ENCODE measurements at regions not wholly inside any gene's neighbourhood (a gene's known extent, or its start where the extent isn't known, plus 50 kb on each side); places are given as distances from the start of the nearest gene placed in this dataset.

DNA sequence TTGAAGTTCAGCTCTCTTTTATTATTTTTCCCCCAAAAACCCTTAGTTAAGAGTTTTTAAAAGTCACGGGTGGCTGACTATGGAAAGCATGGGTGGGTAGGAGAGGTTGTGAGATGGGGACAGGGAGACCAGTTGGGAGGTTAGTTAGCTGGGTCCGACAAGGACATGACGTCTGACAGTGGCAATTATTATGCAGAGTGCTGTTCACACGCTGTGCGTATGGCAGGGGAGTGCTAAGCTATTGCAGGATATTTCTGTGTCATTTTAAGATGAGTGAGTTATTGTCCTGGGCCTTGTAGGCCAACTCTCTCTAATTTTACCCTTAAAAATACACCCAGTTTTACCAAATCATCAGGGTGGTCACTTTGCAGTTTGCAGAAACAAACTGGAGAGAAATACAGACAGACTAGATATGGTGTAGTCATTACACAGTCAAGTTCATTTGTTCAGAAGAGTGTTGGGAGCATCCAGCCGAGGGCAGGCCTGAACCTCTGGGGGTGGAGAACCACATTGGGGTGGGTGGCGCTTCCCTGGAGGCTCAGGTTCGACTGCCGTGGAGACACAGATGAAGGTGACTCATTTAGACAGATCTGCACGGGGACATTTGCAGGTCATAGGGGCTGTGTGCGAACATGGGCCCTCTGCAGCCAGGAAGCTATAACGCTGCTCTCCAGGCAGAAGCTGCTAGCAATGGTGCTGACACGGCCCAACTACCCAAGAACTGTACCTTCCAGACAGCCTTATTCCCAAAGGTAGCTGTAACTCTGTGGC, 307.6 kb downstream of the QKI start:
- 88% methylated on average over 13 of the region's 13 CpGs for WGBS
- no peaks in the 10 kb centered on the region for H3K27me3 ChIP-seq
- intact Hi-C loops (cut with DNase I), result no loop called here
- H3K9me3 ChIP-seq, result no peaks in the 10 kb centered on the region
- DNase-seq (ENCODE audit: extremely low spot score), result no peak
- H3K4me3 ChIP-seq, result no peak overlapping the region
- H3K27ac ChIP-seq (replicated peaks in 1 of 4), result no peak overlapping the region
- no peaks in the 10 kb centered on the region for H3K4me1 ChIP-seq
- no peak for TF ChIP-seq POLR2A (IDR thresholded peaks at IDR 0.05; ENCODE audit: low read depth)
- no peak for TF ChIP-seq EP300 (IDR thresholded peaks at IDR 0.05)
- TF ChIP-seq, protein P1, sequence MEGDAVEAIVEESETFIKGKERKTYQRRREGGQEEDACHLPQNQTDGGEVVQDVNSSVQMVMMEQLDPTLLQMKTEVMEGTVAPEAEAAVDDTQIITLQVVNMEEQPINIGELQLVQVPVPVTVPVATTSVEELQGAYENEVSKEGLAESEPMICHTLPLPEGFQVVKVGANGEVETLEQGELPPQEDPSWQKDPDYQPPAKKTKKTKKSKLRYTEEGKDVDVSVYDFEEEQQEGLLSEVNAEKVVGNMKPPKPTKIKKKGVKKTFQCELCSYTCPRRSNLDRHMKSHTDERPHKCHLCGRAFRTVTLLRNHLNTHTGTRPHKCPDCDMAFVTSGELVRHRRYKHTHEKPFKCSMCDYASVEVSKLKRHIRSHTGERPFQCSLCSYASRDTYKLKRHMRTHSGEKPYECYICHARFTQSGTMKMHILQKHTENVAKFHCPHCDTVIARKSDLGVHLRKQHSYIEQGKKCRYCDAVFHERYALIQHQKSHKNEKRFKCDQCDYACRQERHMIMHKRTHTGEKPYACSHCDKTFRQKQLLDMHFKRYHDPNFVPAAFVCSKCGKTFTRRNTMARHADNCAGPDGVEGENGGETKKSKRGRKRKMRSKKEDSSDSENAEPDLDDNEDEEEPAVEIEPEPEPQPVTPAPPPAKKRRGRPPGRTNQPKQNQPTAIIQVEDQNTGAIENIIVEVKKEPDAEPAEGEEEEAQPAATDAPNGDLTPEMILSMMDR (IDR thresholded peaks at IDR 0.05), result no peak
- TF ChIP-seq POLR2AphosphoS5 (IDR thresholded peaks at IDR 0.05), result no peak
- no peaks in the 10 kb centered on the region for H3K36me3 ChIP-seq

GRCh38 chr6:163721435-163721834, 306.9 kb downstream of the QKI start:
- Histone ChIP-seq H3K4me1 (no peaks in the 10 kb centered on the region), H3K9me3 (no peaks in the 10 kb centered on the region), H3K27me3 (no peaks in the 10 kb centered on the region), H3K27ac (replicated peaks in 1 of 4) (no peak overlapping the region), H3K36me3 (no peaks in the 10 kb centered on the region), H3K4me3 (no peak overlapping the region)
- no peak for TF ChIP-seq POLR2A (IDR thresholded peaks at IDR 0.05; ENCODE audit: low read depth)
- TF ChIP-seq POLR2AphosphoS5 (IDR thresholded peaks at IDR 0.05), result no peak
- no peak for TF ChIP-seq EP300 (IDR thresholded peaks at IDR 0.05)
- TF ChIP-seq, protein P1 (IDR thresholded peaks at IDR 0.05), result no peak
- intact Hi-C loops (cut with DNase I), result no loop called here
- WGBS, result 97% methylated on average over 1 of the region's 1 CpG
- no peak for DNase-seq (ENCODE audit: extremely low spot score)

DNA sequence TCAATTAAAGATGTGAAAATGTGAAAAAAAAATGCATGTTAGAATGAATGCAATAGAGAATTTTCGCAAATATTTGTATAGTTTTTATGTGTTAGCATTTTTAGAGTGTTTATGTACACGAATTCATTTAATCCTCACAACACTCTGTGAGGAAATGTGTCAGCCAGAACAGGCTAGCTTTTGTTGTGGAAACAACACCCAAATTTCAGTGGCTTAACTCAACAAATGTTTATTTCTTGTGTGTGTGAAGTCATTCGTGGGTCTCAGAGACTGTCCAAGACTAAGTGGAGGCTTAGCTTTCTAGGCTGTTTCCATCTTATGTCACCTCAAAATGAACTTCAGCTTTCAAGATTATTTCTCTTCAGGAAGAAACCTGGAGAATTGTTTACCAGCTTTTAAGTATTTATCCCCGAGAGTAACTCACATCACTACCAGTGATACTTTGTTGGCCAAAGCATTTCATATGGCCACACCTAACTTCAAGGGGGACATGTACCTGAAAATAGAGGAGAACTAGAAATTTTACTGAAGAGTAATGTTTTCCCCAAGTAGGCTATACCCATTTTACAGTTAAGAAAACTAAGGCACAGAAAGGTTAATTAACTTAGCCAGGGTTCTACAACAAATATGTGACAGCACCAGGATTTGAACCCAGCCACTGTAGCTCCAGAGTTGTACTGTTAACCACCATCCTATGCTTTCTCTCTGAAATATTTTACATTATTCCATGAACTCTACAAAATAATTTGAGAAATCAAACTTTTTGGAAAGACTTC, 306.1 kb downstream of the QKI start:
- WGBS, result 76% methylated on average over 4 of the region's 4 CpGs
- Histone ChIP-seq H3K9me3 (no peaks in the 10 kb centered on the region), H3K27me3 (no peaks in the 10 kb centered on the region), H3K4me1 (no peaks in the 10 kb centered on the region), H3K4me3 (no peak overlapping the region), H3K27ac (replicated peaks in 1 of 4) (no peak overlapping the region), H3K36me3 (no peaks in the 10 kb centered on the region)
- no peak for DNase-seq (ENCODE audit: extremely low spot score)
- TF ChIP-seq POLR2A (IDR thresholded peaks at IDR 0.05; ENCODE audit: low read depth) (no peak), POLR2AphosphoS5 (IDR thresholded peaks at IDR 0.05) (no peak), EP300 (IDR thresholded peaks at IDR 0.05) (no peak)
- TF ChIP-seq, protein P1 (IDR thresholded peaks at IDR 0.05), result no peak
- intact Hi-C loops (cut with DNase I), result no loop called here

- Histone ChIP-seq H3K9me3 (no peaks in the 10 kb centered on the region), H3K4me1 (no peaks in the 10 kb centered on the region), H3K27ac (replicated peaks in 1 of 4) (no peak overlapping the region), H3K36me3 (no peaks in the 10 kb centered on the region), H3K27me3 (no peaks in the 10 kb centered on the region), H3K4me3 (no peak overlapping the region)
- TF ChIP-seq POLR2AphosphoS5 (IDR thresholded peaks at IDR 0.05), result no peak
- TF ChIP-seq, protein P1 (IDR thresholded peaks at IDR 0.05), result no peak
- TF ChIP-seq EP300 (IDR thresholded peaks at IDR 0.05), result no peak
- TF ChIP-seq POLR2A (IDR thresholded peaks at IDR 0.05; ENCODE audit: low read depth), result no peak
- intact Hi-C loops (cut with DNase I), result no loop called here
- DNase-seq (ENCODE audit: extremely low spot score), result no peak
- 68% methylated on average over 5 of the region's 5 CpGs for WGBS
These were observed 305.5 kb downstream of the QKI start for GRCh38 chr6:163720005-163720404.

All from esophagus muscularis mucosa (tissue), 4 donors.